Ectodermal cell (in vitro differentiated cells): ENCODE measurements at regions not wholly inside any gene's neighbourhood (a gene's known extent, or its start where the extent isn't known, plus 50 kb on each side); places are given as distances from the start of the nearest gene placed in this dataset.

Experiments
- H3K27ac ChIP-seq: 2 replicates; pipeline ENCODE4 v1.7.0; 2013; ENCODE audit warnings: mild to moderate bottlenecking, low read depth, low read length; ENCODE audit not compliant: insufficient read depth, poor library complexity, severe bottlenecking
- H3K27me3 ChIP-seq: 2 replicates; pipeline ENCODE4 v1.7.0; 2013; ENCODE audit warnings: mild to moderate bottlenecking, low read length; ENCODE audit not compliant: insufficient read depth, control insufficient read depth, poor library complexity, severe bottlenecking
- H3K36me3 ChIP-seq: one replicate; pipeline ENCODE4 v1.7.0; 2013; ENCODE audit warnings: low read length; ENCODE audit not compliant: control insufficient read depth, insufficient read depth
- H3K4me1 ChIP-seq: one replicate; pipeline ENCODE4 v1.7.0; 2013; ENCODE audit warnings: low read length; ENCODE audit not compliant: control insufficient read depth, insufficient read depth
- H3K4me3 ChIP-seq: 2 replicates; pipeline ENCODE4 v1.7.0; 2013; ENCODE audit warnings: low read depth, low read length, control low read depth; ENCODE audit not compliant: insufficient read depth
- H3K9me3 ChIP-seq: 2 replicates; pipeline ENCODE4 v1.7.0; 2013; ENCODE audit warnings: mild to moderate bottlenecking, low read length, moderate library complexity; ENCODE audit not compliant: control insufficient read depth
- WGBS, 2 experiments: methylation state at CpG; one replicate each; pipeline ENCODE4 v1.1.7; 2013; ENCODE audit warnings: missing lambda C conversion rate in 2 of 2; 5-methylcytosine and 5-hydroxymethylcytosine counted together

DNA sequence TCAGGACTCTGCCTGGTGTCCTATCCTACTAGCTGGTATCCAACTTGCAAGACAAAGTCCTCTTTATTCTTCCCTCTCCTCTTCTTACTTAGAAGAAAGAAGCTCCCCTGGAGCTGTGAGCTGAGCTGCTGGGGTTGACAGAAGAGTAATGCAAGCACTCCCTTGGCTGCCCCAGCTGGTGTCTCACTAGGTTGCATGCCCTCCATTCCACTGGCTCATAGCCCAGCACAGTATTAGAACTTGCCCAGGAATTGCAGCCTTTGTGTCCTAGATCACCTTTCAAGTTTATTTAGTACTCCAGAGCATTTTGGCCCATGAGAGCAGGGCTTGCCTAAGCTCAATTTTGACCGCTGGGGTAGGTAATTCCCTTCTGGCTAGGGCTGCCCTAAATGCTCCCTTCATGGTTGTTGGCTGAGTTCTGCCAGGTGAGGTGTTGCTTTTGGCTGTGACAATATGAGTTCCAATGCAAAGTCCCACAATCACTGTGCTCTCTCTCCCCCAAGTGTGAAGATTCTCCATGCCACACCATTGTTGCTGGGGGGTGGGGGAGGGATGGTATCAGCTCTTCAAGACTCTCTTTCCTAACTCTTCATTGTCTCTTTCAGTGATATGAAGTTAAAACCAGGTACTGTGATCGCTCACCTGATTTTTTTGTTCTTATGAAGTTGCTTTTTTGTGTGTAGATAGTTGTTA is 317.4 kb upstream of the DDHD1 start:
- WGBS, 2 experiments, result 70 to 71% methylated on average over 2 of the region's 2 CpGs
- H3K27me3 ChIP-seq, result no peaks in the 10 kb centered on the region
- H3K27ac ChIP-seq, result no peak overlapping the region
- no peaks in the 10 kb centered on the region for H3K36me3 ChIP-seq
- no peak overlapping the region for H3K4me3 ChIP-seq
- no peaks in the 10 kb centered on the region for H3K9me3 ChIP-seq
- H3K4me1 ChIP-seq, result no peaks in the 10 kb centered on the region

GRCh38 chr14:53468876-53469275 is 315.8 kb upstream of the DDHD1 start:
- 84 to 96% methylated on average over 3 of the region's 3 CpGs for WGBS, 2 experiments
- no peaks in the 10 kb centered on the region for H3K36me3 ChIP-seq
- no peaks in the 10 kb centered on the region for H3K4me1 ChIP-seq
- no peak overlapping the region for H3K27ac ChIP-seq
- no peak overlapping the region for H3K4me3 ChIP-seq
- H3K27me3 ChIP-seq, result no peaks in the 10 kb centered on the region
- H3K9me3 ChIP-seq, result no peaks in the 10 kb centered on the region

DNA sequence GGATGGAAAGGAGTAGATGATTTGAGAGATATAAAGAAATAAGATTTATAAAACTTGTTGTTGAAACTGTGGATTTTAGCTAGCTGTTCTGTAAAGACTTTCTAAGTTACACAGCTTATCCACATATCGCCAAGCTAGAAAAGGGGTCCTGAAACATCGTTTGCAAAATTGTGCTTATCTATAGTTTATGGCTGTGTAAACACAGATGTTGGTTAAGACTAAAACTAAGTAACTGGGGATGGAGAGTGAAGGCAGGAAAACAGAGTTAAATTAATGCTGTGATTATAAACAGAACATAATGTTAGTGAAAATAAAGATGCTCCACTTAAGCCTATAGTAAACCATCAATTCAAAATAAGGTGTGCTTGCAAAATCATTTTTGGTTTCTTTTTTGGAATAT is 311.3 kb upstream of the DDHD1 start:
- H3K4me1 ChIP-seq, result no peaks in the 10 kb centered on the region
- no peak overlapping the region for H3K27ac ChIP-seq
- no peak overlapping the region for H3K4me3 ChIP-seq
- 97 to 100% methylated on average over 2 of the region's 2 CpGs for WGBS, 2 experiments
- no peaks in the 10 kb centered on the region for H3K9me3 ChIP-seq
- no peaks in the 10 kb centered on the region for H3K27me3 ChIP-seq
- H3K36me3 ChIP-seq, result no peaks in the 10 kb centered on the region

DNA sequence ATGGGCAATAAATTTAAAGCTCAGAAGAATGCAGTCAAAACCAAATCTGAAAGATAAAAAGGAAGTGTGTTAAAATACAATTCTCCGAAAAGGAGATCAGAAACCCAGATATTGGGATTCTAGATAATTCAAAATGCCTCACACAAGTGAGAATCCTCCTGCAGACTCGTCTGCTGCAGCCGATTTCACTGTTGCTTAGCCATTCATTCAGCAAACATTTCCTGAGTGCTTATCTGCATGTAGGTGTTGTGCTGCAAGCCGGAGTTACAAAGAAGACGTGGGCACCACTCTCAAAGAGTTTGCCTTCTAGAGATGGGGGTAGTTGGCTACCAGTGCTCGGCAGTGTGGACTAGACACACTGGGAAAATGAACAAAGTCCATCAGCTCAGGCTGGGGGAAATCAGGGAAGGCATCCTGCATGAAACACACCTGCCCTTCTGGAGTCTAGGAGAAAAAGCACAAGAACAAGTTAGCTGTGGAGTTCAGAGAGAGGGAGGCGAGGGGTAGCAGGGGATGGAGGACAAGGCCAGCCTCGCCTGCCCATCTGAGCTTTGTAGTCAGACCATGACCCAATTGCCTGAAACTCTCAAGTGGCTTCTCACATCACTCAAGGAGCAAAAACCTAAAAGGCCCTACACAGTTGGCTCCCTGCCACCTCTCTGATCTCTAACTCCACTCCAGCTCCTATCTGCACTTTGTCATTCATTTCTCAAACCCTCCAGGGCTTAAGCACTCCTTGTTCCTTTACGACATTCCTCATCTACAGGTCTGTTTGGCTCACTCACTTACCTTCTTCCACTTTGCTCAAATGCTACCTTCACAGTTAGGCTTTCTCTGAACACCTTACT is 310.0 kb upstream of the DDHD1 start:
- Histone ChIP-seq H3K9me3 (no peaks in the 10 kb centered on the region), H3K27ac (no peak overlapping the region), H3K4me3 (no peak overlapping the region), H3K36me3 (no peaks in the 10 kb centered on the region), H3K27me3 (no peaks in the 10 kb centered on the region), H3K4me1 (no peaks in the 10 kb centered on the region)
- WGBS, 2 experiments, result 90% methylated on average over 9 of the region's 9 CpGs

DNA sequence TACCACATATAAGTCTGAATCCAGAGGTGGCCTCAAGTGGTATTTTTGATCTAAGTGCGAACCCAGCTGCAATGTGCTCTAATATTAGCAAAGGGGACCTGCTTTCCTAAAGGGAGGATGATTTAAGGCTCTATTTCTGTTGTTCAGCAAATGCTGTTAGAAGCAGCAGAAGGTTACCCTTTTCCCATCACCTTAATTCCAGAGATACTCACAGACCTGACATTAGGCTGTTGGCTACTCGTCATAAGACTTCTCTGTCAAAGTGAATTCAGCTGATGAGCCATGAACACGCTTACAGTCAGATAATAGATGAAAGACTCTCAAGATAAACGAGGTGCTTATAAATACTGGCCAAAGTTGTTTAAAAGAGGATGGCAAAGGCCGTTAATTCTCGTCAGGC is 308.7 kb upstream of the DDHD1 start:
- Histone ChIP-seq H3K4me3 (no peak overlapping the region), H3K27ac (no peak overlapping the region), H3K27me3 (no peaks in the 10 kb centered on the region), H3K36me3 (no peaks in the 10 kb centered on the region), H3K9me3 (no peaks in the 10 kb centered on the region), H3K4me1 (no peaks in the 10 kb centered on the region)
- 81 to 86% methylated on average over 6 of the region's 6 CpGs for WGBS, 2 experiments

DNA sequence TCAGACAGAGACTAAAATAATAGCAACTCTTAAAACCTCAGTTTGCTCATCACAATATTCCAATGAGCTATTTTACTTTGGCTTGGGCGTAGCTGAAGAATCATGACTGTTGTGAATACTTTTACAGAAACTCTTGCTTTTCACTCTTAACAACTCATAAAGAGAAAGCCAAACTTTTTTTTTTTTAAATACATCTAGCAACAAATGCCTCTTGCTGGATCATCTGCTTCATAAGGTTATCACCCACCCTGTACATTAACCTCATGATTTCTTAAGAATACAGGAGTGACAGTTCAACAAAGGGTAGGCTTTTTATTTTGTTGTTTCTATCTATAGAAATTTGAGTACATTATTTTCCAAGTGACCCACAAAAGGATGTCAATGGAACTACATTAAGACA is 307.4 kb upstream of the DDHD1 start:
- no peaks in the 10 kb centered on the region for H3K27me3 ChIP-seq
- H3K4me1 ChIP-seq, result no peaks in the 10 kb centered on the region
- 88 to 100% methylated on average over 1 of the region's 1 CpG for WGBS, 2 experiments
- no peaks in the 10 kb centered on the region for H3K36me3 ChIP-seq
- no peak overlapping the region for H3K27ac ChIP-seq
- no peak overlapping the region for H3K4me3 ChIP-seq
- H3K9me3 ChIP-seq, result no peaks in the 10 kb centered on the region

- Histone ChIP-seq H3K27ac (no peak overlapping the region), H3K36me3 (no peaks in the 10 kb centered on the region), H3K9me3 (no peaks in the 10 kb centered on the region), H3K4me1 (no peaks in the 10 kb centered on the region), H3K4me3 (no peak overlapping the region), H3K27me3 (no peaks in the 10 kb centered on the region)
- WGBS, 2 experiments, result 59 to 66% methylated on average over 2 of the region's 2 CpGs
Measured at GRCh38 chr14:53458368-53458814, 305.3 kb upstream of the DDHD1 start.

DNA sequence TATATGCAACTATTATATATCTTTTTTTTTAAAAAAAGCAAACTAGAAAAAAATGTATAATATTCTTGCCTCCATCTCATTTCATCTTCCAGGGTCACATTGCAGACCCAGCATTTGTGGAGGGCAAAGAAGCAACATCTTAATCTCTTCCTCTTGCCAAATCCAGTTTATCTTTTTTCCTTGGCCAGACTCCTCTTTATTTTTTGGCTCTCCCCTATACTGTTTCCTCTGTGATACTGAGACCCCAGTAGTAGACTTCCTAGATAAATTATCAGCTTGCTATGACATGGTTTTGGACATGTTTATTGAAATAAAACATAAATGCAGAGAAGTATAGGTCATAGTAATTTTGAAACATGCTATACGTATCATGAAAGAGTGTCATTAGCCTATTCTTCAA is 303.8 kb upstream of the DDHD1 start:
- Histone ChIP-seq H3K9me3 (no peaks in the 10 kb centered on the region), H3K4me3 (no peak overlapping the region), H3K4me1 (no peaks in the 10 kb centered on the region), H3K36me3 (no peaks in the 10 kb centered on the region), H3K27ac (no peak overlapping the region), H3K27me3 (no peaks in the 10 kb centered on the region)
- 100% methylated on average over 1 of the region's 1 CpG; no CpG with 5 or more reads in 1 of the 2 experiments for WGBS, 2 experiments

DNA sequence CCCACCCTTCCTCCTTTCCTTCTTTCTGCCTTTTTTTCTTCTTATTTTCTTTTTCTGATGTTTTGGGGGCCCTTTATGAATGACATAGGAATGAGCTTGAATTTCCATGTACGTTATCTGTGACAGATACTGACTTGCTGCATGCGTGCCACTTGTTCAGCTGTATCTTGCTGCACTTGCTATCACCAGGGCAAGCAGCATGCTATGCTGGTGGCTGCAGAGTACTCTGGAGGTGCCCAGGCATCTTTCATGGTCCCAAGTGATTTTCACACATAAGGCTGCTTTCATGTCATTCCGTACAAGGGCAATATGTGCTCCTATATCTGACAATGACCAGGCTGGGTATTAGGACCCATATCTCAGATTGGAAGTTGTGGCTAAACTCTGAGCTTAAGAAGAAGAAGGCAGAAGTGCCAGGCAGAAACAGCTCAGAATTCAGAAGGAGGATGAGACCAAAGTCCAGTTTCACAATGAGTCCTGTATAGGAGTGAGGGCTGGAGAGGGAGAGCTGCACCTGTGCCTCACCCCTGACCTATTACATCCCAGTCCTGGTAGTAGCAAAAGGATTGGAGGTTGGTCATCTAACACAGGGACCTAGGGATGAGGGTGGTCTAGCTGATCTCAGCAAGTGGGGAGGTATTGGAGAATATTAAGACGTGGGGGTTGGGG is 299.0 kb upstream of the DDHD1 start:
- WGBS, 2 experiments, result 89 to 94% methylated on average over 4 of the region's 4 CpGs
- H3K9me3 ChIP-seq, result no peaks in the 10 kb centered on the region
- H3K27ac ChIP-seq, result no peak overlapping the region
- no peaks in the 10 kb centered on the region for H3K36me3 ChIP-seq
- no peaks in the 10 kb centered on the region for H3K27me3 ChIP-seq
- H3K4me1 ChIP-seq, result peaks cover 8% of the 10 kb centered on the region
- no peak overlapping the region for H3K4me3 ChIP-seq

- WGBS, 2 experiments, result 92 to 100% methylated on average over 3 of the region's 3 CpGs
- no peaks in the 10 kb centered on the region for H3K9me3 ChIP-seq
Measured at GRCh38 chr14:53450871-53451270, 297.7 kb upstream of the DDHD1 start.

More at GRCh38 chr14:53450871-53451270, 297.7 kb upstream of the DDHD1 start:
- H3K27ac ChIP-seq, result no peak overlapping the region
- H3K4me1 ChIP-seq, result peaks cover 8% of the 10 kb centered on the region
- H3K36me3 ChIP-seq, result no peaks in the 10 kb centered on the region
- no peaks in the 10 kb centered on the region for H3K27me3 ChIP-seq
- H3K4me3 ChIP-seq, result no peak overlapping the region
